Prostate gland (tissue), 2 donors: ENCODE measurements at regions not wholly inside any gene's neighbourhood (a gene's known extent, or its start where the extent isn't known, plus 50 kb on each side); places are given as distances from the start of the nearest gene placed in this dataset.
"Not testable (repeated sequence)": the region's sequence is repeated elsewhere in the genome, so short reads cannot be mapped to it uniquely, and the experiment has no call there.

Experiments
- POLR2A ChIP-seq: fragments of 450-650 bp; IDR thresholded peaks from one replicate; pipeline ENCODE4 v1.6.1; 2016; ENCODE audit warnings: antibody characterized with exemption, mild to moderate bottlenecking
- POLR2AphosphoS5 ChIP-seq: sonication (generic); formaldehyde crosslinking; IDR thresholded peaks from one replicate; pipeline ENCODE4 v1.6.1; 2017; ENCODE audit warnings: antibody characterized with exemption
- TF ChIP-seq, protein P1 (sequence below), 4 experiments: fragments of 200-600 bp in 2 of 4; fragments of 450-650 bp in 2 of 4; sonication (generic) in 2 of 4; IDR thresholded peaks; 1 replicate in 3 of 4; 2 replicates in 1 of 4; pipeline ENCODE4 v1.5.1; 2016 to 2019; ENCODE audit warnings: antibody characterized with exemption in 4 of 4, mild to moderate bottlenecking in 2 of 4, moderate library complexity in 2 of 4

- TF ChIP-seq, protein P1, sequence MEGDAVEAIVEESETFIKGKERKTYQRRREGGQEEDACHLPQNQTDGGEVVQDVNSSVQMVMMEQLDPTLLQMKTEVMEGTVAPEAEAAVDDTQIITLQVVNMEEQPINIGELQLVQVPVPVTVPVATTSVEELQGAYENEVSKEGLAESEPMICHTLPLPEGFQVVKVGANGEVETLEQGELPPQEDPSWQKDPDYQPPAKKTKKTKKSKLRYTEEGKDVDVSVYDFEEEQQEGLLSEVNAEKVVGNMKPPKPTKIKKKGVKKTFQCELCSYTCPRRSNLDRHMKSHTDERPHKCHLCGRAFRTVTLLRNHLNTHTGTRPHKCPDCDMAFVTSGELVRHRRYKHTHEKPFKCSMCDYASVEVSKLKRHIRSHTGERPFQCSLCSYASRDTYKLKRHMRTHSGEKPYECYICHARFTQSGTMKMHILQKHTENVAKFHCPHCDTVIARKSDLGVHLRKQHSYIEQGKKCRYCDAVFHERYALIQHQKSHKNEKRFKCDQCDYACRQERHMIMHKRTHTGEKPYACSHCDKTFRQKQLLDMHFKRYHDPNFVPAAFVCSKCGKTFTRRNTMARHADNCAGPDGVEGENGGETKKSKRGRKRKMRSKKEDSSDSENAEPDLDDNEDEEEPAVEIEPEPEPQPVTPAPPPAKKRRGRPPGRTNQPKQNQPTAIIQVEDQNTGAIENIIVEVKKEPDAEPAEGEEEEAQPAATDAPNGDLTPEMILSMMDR (IDR thresholded peaks at IDR 0.05): not testable (repeated sequence)
- not testable (repeated sequence) for TF ChIP-seq POLR2AphosphoS5, POLR2A
Measured at GRCh38 chr1:120634816-120635806, 88.6 kb upstream of the NBPF26 start.
